K562 (cell line): ENCODE measurements at regions not wholly inside any gene's neighbourhood (a gene's known extent, or its start where the extent isn't known, plus 50 kb on each side); places are given as distances from the start of the nearest gene placed in this dataset.

ENCODE experiments used
- ATAC-seq: fragments of 200-7000 bp; cut with Tn5 transposase; 3 replicates; pipeline ENCODE4 v1.9.1; 2020; ENCODE audit warnings: moderate library complexity
- BruUV-seq: library from RNA; stranded (reverse); fragments of 400-500 nt; replicated peaks from 2 replicates; lab custom pipeline; 2021; lab: Mats Ljungman, UMichigan
- CTCF ChIA-PET: fragments of 300-600 bp; formaldehyde crosslinking; extraction: SDS; loops from one replicate; lab custom pipeline; 2021; ENCODE audit warnings: low intra/inter-chr PET ratio; lab: Yijun Ruan, JAX
- POLR2A ChIA-PET: fragments of 300-600, 350-650 bp; sonication (Branson Sonifier 250); formaldehyde crosslinking; extraction: SDS; loops from one replicate; lab custom pipeline; 2021; ENCODE audit warnings: antibody characterized with exemption, inconsistent platforms; lab: Yijun Ruan, JAX
- DNase-seq, 4 experiments: peaks; one replicate each; pipeline versions ENCODE4 v3.0.0 to v3.0.0-alpha.2; 2011 to 2018; ENCODE audit warnings: low spot score in 3 of 4, mixed read lengths in 3 of 4; ENCODE audit errors: extremely low read depth in 1 of 4
- FAIRE-seq: peaks from 2 replicates; lab custom pipeline; 2011; peaks lifted over from hg19 to GRCh38; lab: Jason Lieb, UNC
- H2AFZ ChIP-seq: 2 replicates; pipeline ENCODE4 v1.6.0; 2011; ENCODE audit warnings: low read depth, low read length, control low read depth, inconsistent platforms
- H3K27ac ChIP-seq: fragments of 200-600 bp; 3 replicates; pipeline ENCODE4 v1.8.0; 2011; ENCODE audit warnings: low read depth, mild to moderate bottlenecking, control low read depth, inconsistent platforms, low read length, moderate library complexity, mixed read lengths; ENCODE audit errors: extremely low read depth
- H3K27me3 ChIP-seq, 2 experiments: fragments of 300-600 bp in 1 of 2; 2 replicates in 1 of 2; 3 replicates in 1 of 2; pipeline versions ENCODE4 v1.6.0 to v1.8.0; 2011; ENCODE audit warnings: inconsistent platforms in 2 of 2, low read length in 2 of 2, mild to moderate bottlenecking in 1 of 2, mixed read lengths in 1 of 2, moderate library complexity in 1 of 2; ENCODE audit not compliant: control insufficient read depth in 2 of 2, insufficient read depth in 2 of 2
- H3K36me3 ChIP-seq: fragments of 300-600 bp; 3 replicates; pipeline ENCODE4 v1.8.0; 2011; ENCODE audit warnings: mild to moderate bottlenecking, low read length, inconsistent platforms; ENCODE audit not compliant: control insufficient read depth, insufficient read depth
- H3K4me1 ChIP-seq, 2 experiments: fragments of 200-600 bp in 1 of 2; replicated peaks in 1 of 2; 2 replicates in 1 of 2; 3 replicates in 1 of 2; pipeline versions ENCODE4 v1.5.1 to v1.8.0; 2011; ENCODE audit warnings: inconsistent platforms in 2 of 2, low read length in 2 of 2, mild to moderate bottlenecking in 1 of 2, mixed read lengths in 1 of 2, moderate library complexity in 1 of 2; ENCODE audit not compliant: control insufficient read depth in 2 of 2, insufficient read depth in 2 of 2
- H3K4me2 ChIP-seq: 2 replicates; pipeline ENCODE4 v1.6.1; 2011; ENCODE audit warnings: low read length, control low read depth, inconsistent platforms, mixed read lengths; ENCODE audit not compliant: insufficient read depth
- H3K4me3 ChIP-seq: fragments of 200-600 bp; sonication (generic), shearing (Covaris generic); 2 replicates; pipeline ENCODE4 v1.5.1; 2016; ENCODE audit warnings: control low read depth, inconsistent platforms
- H3K79me2 ChIP-seq: fragments of 200-600 bp; 3 replicates; pipeline ENCODE4 v1.8.0; 2011; ENCODE audit warnings: low read length, inconsistent platforms; ENCODE audit not compliant: control insufficient read depth, insufficient read depth
- H3K9ac ChIP-seq, 2 experiments: 2 replicates each; pipeline versions ENCODE4 v1.6.0 to v1.6.1; 2011; ENCODE audit warnings: low read depth in 2 of 2, low read length in 2 of 2, control low read depth in 1 of 2, inconsistent platforms in 1 of 2, mild to moderate bottlenecking in 1 of 2, mixed read lengths in 1 of 2; ENCODE audit not compliant: insufficient read depth in 1 of 2
- H3K9me1 ChIP-seq: one replicate; pipeline ENCODE4 v1.6.0; 2011; ENCODE audit warnings: inconsistent platforms, mild to moderate bottlenecking, low read length, moderate library complexity; ENCODE audit not compliant: control insufficient read depth, insufficient read depth
- H3K9me3 ChIP-seq: replicated peaks from 2 replicates; pipeline ENCODE4 v1.5.1; 2011; ENCODE audit warnings: low read depth, low read length, inconsistent platforms; ENCODE audit not compliant: control insufficient read depth, insufficient read depth
- H4K20me1 ChIP-seq: replicated peaks from 2 replicates; pipeline ENCODE4 v1.6.1; 2011; ENCODE audit warnings: low read length, inconsistent platforms, mixed read lengths; ENCODE audit not compliant: control insufficient read depth, insufficient read depth
- BCLAF1 ChIP-seq, 2 experiments: fragments of 450-650 bp in 1 of 2; IDR thresholded peaks; 2 replicates each; pipeline ENCODE4 v1.6.1; 2011 to 2017; ENCODE audit warnings: low read depth in 2 of 2, antibody characterized with exemption in 1 of 2, borderline replicate concordance in 1 of 2, low read length in 1 of 2, mild to moderate bottlenecking in 1 of 2, mixed read lengths in 1 of 2; ENCODE audit not compliant: control insufficient read depth in 1 of 2
- EP400 ChIP-seq: fragments of 450-650 bp; IDR thresholded peaks from 2 replicates; pipeline ENCODE4 v1.6.1; 2017; ENCODE audit warnings: antibody characterized with exemption, mild to moderate bottlenecking, moderate library complexity
- FUS ChIP-seq: fragments of 200-400 bp; formaldehyde crosslinking; optimal IDR thresholded peaks from 2 replicates; pipeline ENCODE3; 2017; ENCODE audit warnings: low read depth, low read length
- RBBP5 ChIP-seq: fragments of 200-600 bp; sonication (generic); IDR thresholded peaks from 2 replicates; pipeline ENCODE4 v1.6.1; 2012; ENCODE audit warnings: borderline replicate concordance, mild to moderate bottlenecking, low read length, control low read depth, inconsistent platforms; ENCODE audit not compliant: insufficient read depth, poor library complexity, severe bottlenecking
- SMARCB1 ChIP-seq: IDR thresholded peaks from 2 replicates; pipeline ENCODE4 v1.6.1; 2011; ENCODE audit warnings: improper control_type of control experiment, low read depth; ENCODE audit not compliant: insufficient read length
- VEZF1 ChIP-seq: fragments of 200-800 bp; sonication (Bioruptor generic); IDR thresholded peaks from 2 replicates; pipeline ENCODE4 v1.6.1; 2017; ENCODE audit warnings: missing genetic modification characterization, missing compliant biosample characterization
- ZNF165 ChIP-seq: fragments of 250-450 bp; sonication (Bioruptor Pico); IDR thresholded peaks from 2 replicates; pipeline ENCODE4 v1.4.0; 2020; ENCODE audit warnings: borderline replicate concordance
- WGBS: fragments of 100-300 bp; shearing (Covaris generic); methylation state at CpG from one replicate; pipeline ENCODE4 v1.1.6; 2016; ENCODE audit warnings: low coverage, mixed read lengths; ENCODE audit not compliant: insufficient coverage; ENCODE audit errors: missing lambda C conversion rate; 5-methylcytosine and 5-hydroxymethylcytosine counted together
- in situ Hi-C: fragments of 300-500 bp; cut with MboI; formaldehyde crosslinking; loops from 4 replicates; pipeline ENCODE4 v1.15.0; 2018; ENCODE audit warnings: inconsistent platforms, mixed read lengths
- intact Hi-C: fragments of 100-400 bp; cut with micrococcal nuclease; formaldehyde crosslinking; loops from 2 replicates; pipeline ENCODE4 v1.14.2; 2022

GRCh38 chr3:86782866-86783265 is 208.1 kb downstream of the VGLL3 start:
- Histone ChIP-seq H3K9ac (no peak overlapping the region), H3K79me2 (no peaks in the 10 kb centered on the region), H3K36me3 (no peaks in the 10 kb centered on the region), H2AFZ (no peak overlapping the region), H3K27me3 (no peaks in the 10 kb centered on the region), H3K4me2 (no peak overlapping the region), H3K4me3 (no peak overlapping the region), H4K20me1 (no peaks in the 10 kb centered on the region), H3K4me1 (no peaks in the 10 kb centered on the region), H3K9me1 (no peaks in the 10 kb centered on the region), H3K9me3 (no peaks in the 10 kb centered on the region), H3K27ac (no peak overlapping the region)
- ChIA-PET POLR2A (no interaction called here), CTCF (no interaction called here)
- BruUV-seq = no TSS peak
- ATAC-seq (no peak), DNase-seq (no peak), FAIRE-seq (no peak)
- intact Hi-C loops (no loop called here), in situ Hi-C loops (no loop called here)
- 3% methylated on average over 4 of the region's 4 CpGs for WGBS
- TF ChIP-seq EP400 (no peak), BCLAF1 (IDR thresholded peaks at IDR 0.05; ENCODE audit: borderline replicate concordance in 1 of 2, control insufficient read depth in 1 of 2, low read depth in 2 of 2, low read length in 1 of 2) (no peak), SMARCB1 (no peak), VEZF1 (CRISPR knock-in tag) (no peak), ZNF165 (CRISPR knock-in tag) (no peak), RBBP5 (no peak), FUS (no peak)
